ENCODE measurements at regions not wholly inside any gene's neighbourhood (a gene's known extent, or its start where the extent isn't known, plus 50 kb on each side); places are given as distances from the start of the nearest gene placed in this dataset.

GRCh38 chr6:18579166-18579565, 192.0 kb downstream of the RNF144B start:
- Histone ChIP-seq H3K36me3 (ENCODE audit: low read depth, low read length) (no peaks in the 10 kb centered on the region), H3K9me2 (replicated peaks; ENCODE audit: low read length) (no peaks in the 10 kb centered on the region), H3K4me3 (ENCODE audit: low read length) (no peak overlapping the region), H3K9ac (ENCODE audit: low read length) (no peak overlapping the region), H3F3A (ENCODE audit: low read length, unreplicated experiment) (no peaks in the 10 kb centered on the region), H4K20me1 (ENCODE audit: low read length) (no peaks in the 10 kb centered on the region), H3K79me2 (ENCODE audit: low read length) (no peaks in the 10 kb centered on the region), H3K27ac (ENCODE audit: low read length) (no peak overlapping the region), H3K9me3 (ENCODE audit: low read length) (no peaks in the 10 kb centered on the region), H3K4me2 (ENCODE audit: low read length) (no peak overlapping the region), H2AFZ (ENCODE audit: low read length) (no peak overlapping the region), H3K4me1 (ENCODE audit: insufficient read depth, low read length) (no peaks in the 10 kb centered on the region), H3K27me3 (ENCODE audit: low read length) (peaks cover 17% of the 10 kb centered on the region; the same call in 1 of the 2 replicates)
- ChIA-PET CTCF (no interaction called here), POLR2A (ENCODE audit: unreplicated experiment) (no interaction called here)
- TF ChIP-seq CTCF (conservative IDR thresholded peaks at IDR 0.05; ENCODE audit: low read depth, low read length) (no peak), EZH2phosphoT487 (IDR thresholded peaks at IDR 0.05; ENCODE audit: borderline replicate concordance, low read length) (no peak), EZH2 (IDR thresholded peaks at IDR 0.05; ENCODE audit: low read length, unreplicated experiment) (no peak)
- no TSS peak for BruUV-seq (replicated peaks)
- ATAC-seq (no peak), DNase-seq (no peak)
- intact Hi-C loops (cut with micrococcal nuclease): no loop called here

GRCh38 chr6:18579869-18580268, 192.7 kb downstream of the RNF144B start:
- H3K36me3 ChIP-seq (ENCODE audit: low read depth, low read length): no peaks in the 10 kb centered on the region
- H3K27me3 ChIP-seq (ENCODE audit: low read length): peaks cover 17% of the 10 kb centered on the region; the same call in 1 of the 2 replicates
- H3K9ac ChIP-seq (ENCODE audit: low read length): no peak overlapping the region
- H3K9me3 ChIP-seq (ENCODE audit: low read length): no peaks in the 10 kb centered on the region
- H3K27ac ChIP-seq (ENCODE audit: low read length): no peak overlapping the region
- H2AFZ ChIP-seq (ENCODE audit: low read length): no peak overlapping the region
- CTCF ChIA-PET: no interaction called here
- no peak overlapping the region for H3K4me3 ChIP-seq (ENCODE audit: low read length)
- no peak for DNase-seq
- no peak overlapping the region for H3K4me2 ChIP-seq (ENCODE audit: low read length)
- ATAC-seq: no peak
- H4K20me1 ChIP-seq (ENCODE audit: low read length): no peaks in the 10 kb centered on the region
- TF ChIP-seq EZH2phosphoT487 (IDR thresholded peaks at IDR 0.05; ENCODE audit: borderline replicate concordance, low read length) (no peak), CTCF (conservative IDR thresholded peaks at IDR 0.05; ENCODE audit: low read depth, low read length) (no peak), EZH2 (IDR thresholded peaks at IDR 0.05; ENCODE audit: low read length, unreplicated experiment) (no peak)
- H3K9me2 ChIP-seq (replicated peaks; ENCODE audit: low read length): no peaks in the 10 kb centered on the region
- no peaks in the 10 kb centered on the region for H3F3A ChIP-seq (ENCODE audit: low read length, unreplicated experiment)
- BruUV-seq (replicated peaks): no TSS peak
- POLR2A ChIA-PET (ENCODE audit: unreplicated experiment): no interaction called here
- intact Hi-C loops (cut with micrococcal nuclease): no loop called here
- H3K79me2 ChIP-seq (ENCODE audit: low read length): no peaks in the 10 kb centered on the region
- H3K4me1 ChIP-seq (ENCODE audit: insufficient read depth, low read length): peaks cover 6% of the 10 kb centered on the region

- Histone ChIP-seq H3K9ac (ENCODE audit: low read length) (no peak overlapping the region), H3K79me2 (ENCODE audit: low read length) (no peaks in the 10 kb centered on the region), H3K4me1 (ENCODE audit: insufficient read depth, low read length) (peaks cover 14% of the 10 kb centered on the region), H3K27me3 (ENCODE audit: low read length) (0 out of 2 replicates have a peak, but pooled peaks cover under 1% of the 10 kb centered on the region), H3K9me3 (ENCODE audit: low read length) (no peaks in the 10 kb centered on the region), H2AFZ (ENCODE audit: low read length) (no peak overlapping the region), H3K9me2 (replicated peaks; ENCODE audit: low read length) (no peaks in the 10 kb centered on the region), H3F3A (ENCODE audit: low read length, unreplicated experiment) (no peaks in the 10 kb centered on the region), H3K36me3 (ENCODE audit: low read depth, low read length) (no peaks in the 10 kb centered on the region), H3K4me2 (ENCODE audit: low read length) (peak overlapping the region; percentile 56), H4K20me1 (ENCODE audit: low read length) (no peaks in the 10 kb centered on the region), H3K4me3 (ENCODE audit: low read length) (no peak overlapping the region), H3K27ac (ENCODE audit: low read length) (peak overlapping the region; percentile 28)
- no peak for TF ChIP-seq EZH2phosphoT487 (IDR thresholded peaks at IDR 0.05; ENCODE audit: borderline replicate concordance, low read length)
- no peak for TF ChIP-seq EZH2 (IDR thresholded peaks at IDR 0.05; ENCODE audit: low read length, unreplicated experiment)
- no peak for DNase-seq
- ChIA-PET CTCF (no interaction called here), POLR2A (ENCODE audit: unreplicated experiment) (no interaction called here)
- BruUV-seq (replicated peaks): no TSS peak
- intact Hi-C loops (cut with micrococcal nuclease): no loop called here
- no peak for ATAC-seq
These were observed 197.2 kb downstream of the RNF144B start for GRCh38 chr6:18584372-18584771.

Data from PC-3 (cell line).